ENCODE measurements at regions not wholly inside any gene's neighbourhood (a gene's known extent, or its start where the extent isn't known, plus 50 kb on each side); places are given as distances from the start of the nearest gene placed in this dataset.
A peak's percentile ranks its signal among the peaks of the same experiment; 100 is the strongest.

DNA sequence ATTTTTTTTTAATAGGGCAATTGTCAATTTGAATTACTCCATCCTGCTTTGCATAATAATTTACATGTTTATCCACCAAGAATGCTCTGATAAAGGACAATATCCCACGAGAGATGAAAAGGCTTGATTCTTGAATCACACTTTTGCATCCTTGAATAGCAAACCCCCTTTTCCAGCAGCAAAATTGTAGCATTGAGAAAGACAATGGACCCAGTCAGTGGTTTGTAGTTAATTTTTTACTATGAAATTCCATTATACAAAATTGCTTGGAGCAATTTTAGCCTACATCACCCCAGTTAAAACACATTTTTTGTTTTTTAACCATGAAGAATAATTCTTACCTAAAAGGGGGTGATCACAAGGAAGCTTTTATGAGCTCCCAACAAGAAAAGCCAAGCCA, 255.1 kb downstream of the RND3 start:
- no peak for TF ChIP-seq CTCF (conservative IDR thresholded peaks at IDR 0.05; ENCODE audit: control insufficient read depth, insufficient read depth, low read depth, low read length)
- H3K4me3 ChIP-seq (ENCODE audit: control insufficient read depth, low read depth, low read length) = no peak overlapping the region
- no peak for DNase-seq (ENCODE audit: low read depth)

GRCh38 chr2:150230616-150231015, 256.9 kb downstream of the RND3 start:
- no peak for TF ChIP-seq CTCF (conservative IDR thresholded peaks at IDR 0.05; ENCODE audit: control insufficient read depth, insufficient read depth, low read depth, low read length)
- DNase-seq (ENCODE audit: low read depth) = no peak
- H3K4me3 ChIP-seq (ENCODE audit: control insufficient read depth, low read depth, low read length) = no peak overlapping the region

GRCh38 chr2:150230004-150230403, 257.5 kb downstream of the RND3 start:
- no peak overlapping the region for H3K4me3 ChIP-seq (ENCODE audit: control insufficient read depth, low read depth, low read length)
- TF ChIP-seq CTCF (conservative IDR thresholded peaks at IDR 0.05; ENCODE audit: control insufficient read depth, insufficient read depth, low read depth, low read length) = no peak
- no peak for DNase-seq (ENCODE audit: low read depth)

- peak; percentile 12 for DNase-seq (ENCODE audit: low read depth)
- no peak overlapping the region for H3K4me3 ChIP-seq (ENCODE audit: control insufficient read depth, low read depth, low read length)
- TF ChIP-seq CTCF (conservative IDR thresholded peaks at IDR 0.05; ENCODE audit: control insufficient read depth, insufficient read depth, low read depth, low read length) = no peak
Measured at GRCh38 chr2:150228936-150229335, 258.5 kb downstream of the RND3 start.

DNA sequence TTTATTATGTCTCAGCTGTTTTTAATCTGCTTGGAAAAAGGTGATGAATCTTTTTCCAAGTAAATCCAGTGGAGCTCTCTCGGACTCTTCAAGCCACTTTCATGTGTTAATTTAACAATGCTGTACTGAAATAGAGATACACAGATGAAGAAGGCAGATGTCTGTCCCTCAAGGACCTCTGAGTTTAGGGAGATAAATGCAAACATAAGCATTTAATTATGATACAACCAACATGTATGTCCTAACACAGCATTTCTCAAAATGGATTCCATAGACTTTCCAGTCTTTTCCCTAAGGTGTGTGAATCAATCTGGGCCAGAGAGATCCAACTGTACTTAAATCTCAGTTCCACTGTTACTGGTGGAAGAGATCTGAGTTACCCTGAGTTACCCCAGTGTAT, 262.4 kb downstream of the RND3 start:
- no peak overlapping the region for H3K4me3 ChIP-seq (ENCODE audit: control insufficient read depth, low read depth, low read length)
- DNase-seq (ENCODE audit: low read depth) = no peak
- TF ChIP-seq CTCF (conservative IDR thresholded peaks at IDR 0.05; ENCODE audit: control insufficient read depth, insufficient read depth, low read depth, low read length) = no peak

DNA sequence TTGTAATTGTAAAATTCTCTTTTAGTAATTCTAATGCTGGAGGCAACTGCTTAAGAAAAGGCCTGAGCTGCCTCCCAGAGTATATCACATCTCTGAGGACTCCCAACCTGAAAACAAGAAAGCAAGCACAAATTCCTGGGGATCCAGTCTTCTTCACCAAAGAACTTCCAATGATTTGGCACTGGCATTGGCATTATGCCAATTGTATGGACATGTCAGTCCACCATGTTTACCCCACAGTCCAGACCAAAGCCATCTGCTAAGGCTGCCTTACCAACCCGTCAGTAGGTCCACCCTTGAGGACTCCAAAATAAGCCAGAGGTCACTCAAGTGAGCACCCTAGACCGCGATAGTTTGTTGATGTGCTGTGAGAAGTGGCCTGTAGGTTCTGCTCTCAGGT, 263.1 kb downstream of the RND3 start:
- DNase-seq (ENCODE audit: low read depth) = no peak

More for the DNA sequence above, 263.1 kb downstream of the RND3 start:
- no peak overlapping the region for H3K4me3 ChIP-seq (ENCODE audit: control insufficient read depth, low read depth, low read length)
- no peak for TF ChIP-seq CTCF (conservative IDR thresholded peaks at IDR 0.05; ENCODE audit: control insufficient read depth, insufficient read depth, low read depth, low read length)
